Dedifferentiated amniotic fluid mesenchymal stem cell (primary cell): ENCODE measurements at regions not wholly inside any gene's neighbourhood (a gene's known extent, or its start where the extent isn't known, plus 50 kb on each side); places are given as distances from the start of the nearest gene placed in this dataset.
"Not testable (repeated sequence)": the region's sequence is repeated elsewhere in the genome, so short reads cannot be mapped to it uniquely, and the experiment has no call there.

Experiments
- DNase-seq: peaks from one replicate; pipeline ENCODE4 v3.0.0-alpha.2; 2016; ENCODE audit errors: extremely low spot score

- no peak for DNase-seq
These were observed 282.7 kb upstream of the CCDC179 start for GRCh38 chr11:23143022-23143421.

- DNase-seq: no peak
These were observed 291.5 kb upstream of the CCDC179 start for GRCh38 chr11:23151819-23152218.

GRCh38 chr11:23155503-23155902 lies 295.2 kb upstream of the CCDC179 start:
- DNase-seq: no peak

- no peak for DNase-seq
These were observed 303.7 kb upstream of the CCDC179 start for GRCh38 chr11:23164022-23164421.

GRCh38 chr11:23166376-23166775 lies 306.1 kb upstream of the CCDC179 start:
- DNase-seq: no peak

- DNase-seq: no peak
These were observed 319.3 kb upstream of the CCDC179 start for GRCh38 chr11:23179609-23180008.

- DNase-seq: no peak
These were observed 320.9 kb upstream of the CCDC179 start for GRCh38 chr11:23181022-23181807.

GRCh38 chr11:23192256-23192655 lies 332.0 kb upstream of the CCDC179 start:
- DNase-seq: no peak

GRCh38 chr11:23201936-23202522 lies 341.8 kb upstream of the CCDC179 start:
- no peak for DNase-seq

GRCh38 chr11:23202611-23203010 lies 342.3 kb upstream of the CCDC179 start:
- DNase-seq: peak; percentile 7

GRCh38 chr11:23205156-23205871 lies 345.0 kb upstream of the CCDC179 start:
- DNase-seq: peak; percentile 22

- DNase-seq: no peak
These were observed 346.6 kb upstream of the CCDC179 start for GRCh38 chr11:23206741-23207336.

GRCh38 chr11:23211221-23211620 lies 350.9 kb upstream of the CCDC179 start:
- no peak for DNase-seq

GRCh38 chr11:23212807-23213206 lies 352.5 kb upstream of the CCDC179 start:
- DNase-seq: no peak

GRCh38 chr11:23217072-23217471 lies 356.8 kb upstream of the CCDC179 start:
- no peak for DNase-seq

GRCh38 chr11:23220086-23220485 lies 359.8 kb upstream of the CCDC179 start:
- not testable (repeated sequence) for DNase-seq

- DNase-seq: no peak
These were observed 361.1 kb upstream of the CCDC179 start for GRCh38 chr11:23221366-23221765.

- DNase-seq: no peak
These were observed 366.2 kb upstream of the CCDC179 start for GRCh38 chr11:23226331-23227077.

GRCh38 chr11:23227078-23227445 lies 366.8 kb upstream of the CCDC179 start:
- no peak for DNase-seq

- no peak for DNase-seq
These were observed 372.4 kb upstream of the CCDC179 start for GRCh38 chr11:23232652-23233051.

GRCh38 chr11:23233075-23233474 lies 372.8 kb upstream of the CCDC179 start:
- peak; percentile 50 for DNase-seq
